Heart left ventricle (tissue), 16 donors: ENCODE measurements at regions not wholly inside any gene's neighbourhood (a gene's known extent, or its start where the extent isn't known, plus 50 kb on each side); places are given as distances from the start of the nearest gene placed in this dataset.
"Not testable (repeated sequence)": the region's sequence is repeated elsewhere in the genome, so short reads cannot be mapped to it uniquely, and the experiment has no call there.

Experiments used
- ATAC-seq, 4 donors: fragments of 200-7000 bp; cut with Tn5 transposase; one replicate each; pipeline ENCODE4 v1.9.1; 2020 to 2022; ENCODE audit warnings: moderate library complexity in 4 of 4, mild to moderate bottlenecking in 3 of 4, moderate number of reproducible peaks in 1 of 4
- DNase-seq, 5 donors: peaks; one replicate each; pipeline ENCODE4 v3.0.0-alpha.2; 2020
- H3K27ac ChIP-seq, 12 donors: fragments of 200-600 bp; sonication (generic) in 4 of 12; one replicate each; pipeline versions ENCODE4 v1.5.0 to v1.8.0; 2016 to 2022; ENCODE audit warnings: mild to moderate bottlenecking in 2 of 12
- H3K27me3 ChIP-seq, 9 donors: fragments of 200-600 bp; sonication (generic) in 2 of 9; one replicate each; pipeline versions ENCODE4 v1.5.1 to v1.8.0; 2016 to 2022; ENCODE audit warnings: mild to moderate bottlenecking in 3 of 9
- H3K36me3 ChIP-seq, 9 donors: fragments of 200-600 bp; sonication (generic) in 2 of 9; one replicate each; pipeline versions ENCODE4 v1.5.0 to v1.8.0; 2018 to 2022; ENCODE audit warnings: mild to moderate bottlenecking in 2 of 9
- H3K4me1 ChIP-seq, 12 donors: fragments of 200-600 bp; sonication (generic) in 4 of 12; one replicate each; pipeline versions ENCODE4 v1.5.0 to v1.8.0; 2016 to 2022; ENCODE audit warnings: mild to moderate bottlenecking in 3 of 12
- H3K4me3 ChIP-seq, 12 donors: fragments of 200-600 bp; sonication (generic) in 4 of 12; one replicate each; pipeline versions ENCODE4 v1.5.0 to v1.8.0; 2017 to 2022; ENCODE audit warnings: mild to moderate bottlenecking in 9 of 12, moderate library complexity in 4 of 12
- H3K9me3 ChIP-seq, 12 donors: fragments of 200-600 bp; sonication (generic) in 4 of 12; one replicate each; pipeline versions ENCODE4 v1.5.0 to v1.8.0; 2016 to 2022; ENCODE audit warnings: mild to moderate bottlenecking in 1 of 12
- CTCF ChIP-seq, 12 donors: fragments of 200-600 bp; sonication (generic) in 4 of 12; IDR thresholded peaks; one replicate each; pipeline versions ENCODE4 v1.5.0 to v1.8.0; 2018 to 2022; ENCODE audit warnings: antibody characterized with exemption in 12 of 12, mild to moderate bottlenecking in 5 of 12
- POLR2A ChIP-seq, 2 donors: fragments of 450-650 bp; IDR thresholded peaks; one replicate each; pipeline ENCODE4 v1.6.1; 2017; ENCODE audit warnings: antibody characterized with exemption in 2 of 2, mild to moderate bottlenecking in 2 of 2, moderate library complexity in 2 of 2
- WGBS, 4 donors: extraction: QIAGEN DNeasy Blood & Tissue Kit in 2 of 4; methylation state at CpG; one replicate each; pipeline versions ENCODE4 v1.1.5 to v1.1.7; 2013 to 2018; 5-methylcytosine and 5-hydroxymethylcytosine counted together
- intact Hi-C, 10 donors: fragments of 100-400 bp; cut with DNase I; formaldehyde crosslinking; loops; one replicate each; pipeline versions ENCODE4 v1.11.1 to v1.14.2; 2022
- donor health status: ischemic (EF 13 %, LVEDD 7.1; RV severe dilation, severe dysfunction).
- donor health status: healthy with polysubstance abuse.
- donor health status: DM: no; HTN: yes; CAD: no.
- donor health status: DM: no; HTN: no; CAD: no.
- donor health status: ischemic (EF 25% LVEDD 6.9; RV normal size, moderate dysfunction).
- donor health status: ischemic (EF 25% LVEDD 5.7; RV mildly dilated, moderate dysfunction).
- donor health status: healthy.
- donor health status: DM: yes; HTN: yes; CAD: no.
- donor health status: ischemic (EF 35%, LVEDD 5.7; RV mildly dilated, moderate dysfunction).
- donor health status: nonischemic (EF 11% LVEDD 7.7; RV severe dilation, severe dysfunction).
- donor health status: DM: yes; HTN: yes; CAD: no.
- donor health status: PGD.
- donor health status: ischemic (EF 29% LVEDD 5.4; RV normal size, mild dysfunction).
- donor health status: nonischemic (EF 23%, LVEDD 6.1; RV moderate dilation, normal function).

GRCh38 chr13:78078168-78078567, 159.5 kb upstream of the EDNRB start:
- Histone ChIP-seq H3K4me1 (no peaks in the 10 kb centered on the region), H3K27me3 (no peaks in the 10 kb centered on the region), H3K9me3 (peaks cover 0 to 30% (median 19%) of the 10 kb centered on the region in 12 donors), H3K36me3 (no peaks in the 10 kb centered on the region), H3K27ac (no peak overlapping the region), H3K4me3 (no peak overlapping the region)
- intact Hi-C loops, result no loop called here
- DNase-seq (no peak), ATAC-seq (no peak)
- no peak for TF ChIP-seq CTCF (IDR thresholded peaks at IDR 0.05)
- TF ChIP-seq POLR2A (IDR thresholded peaks at IDR 0.05), result no peak
- WGBS, 4 donors, result 74 to 80% (median 76%) methylated on average over 3 of the region's 3 CpGs

- no peaks in the 10 kb centered on the region for H3K36me3 ChIP-seq
- H3K9me3 ChIP-seq, result peaks cover 0 to 2% (median 0%) of the 10 kb centered on the region in 12 donors
- H3K27me3 ChIP-seq, result no peaks in the 10 kb centered on the region
- TF ChIP-seq POLR2A (IDR thresholded peaks at IDR 0.05), result no peak
- no peak for TF ChIP-seq CTCF (IDR thresholded peaks at IDR 0.05)
- no peak for ATAC-seq
- H3K4me1 ChIP-seq, result peaks cover 0 to 3% (median 0%) of the 10 kb centered on the region in 12 donors
- H3K27ac ChIP-seq, result no peak overlapping the region
- H3K4me3 ChIP-seq, result no peak overlapping the region
- 76 to 97% (median 86%) methylated on average over 1 of the region's 1 CpG for WGBS, 4 donors
- DNase-seq, result no peak
- intact Hi-C loops, result no loop called here
Observed at GRCh38 chr13:78067290-78067689, 148.7 kb upstream of the EDNRB start.

GRCh38 chr13:78065141-78065540, 146.5 kb upstream of the EDNRB start:
- no peak for TF ChIP-seq POLR2A (IDR thresholded peaks at IDR 0.05)
- Histone ChIP-seq H3K27me3 (no peaks in the 10 kb centered on the region), H3K36me3 (no peaks in the 10 kb centered on the region), H3K9me3 (peaks cover 0 to 2% (median 0%) of the 10 kb centered on the region in 12 donors), H3K4me1 (peaks cover 0 to 3% (median 0%) of the 10 kb centered on the region in 12 donors), H3K27ac (no peak overlapping the region), H3K4me3 (no peak overlapping the region)
- DNase-seq (no peak), ATAC-seq (no peak)
- intact Hi-C loops, result no loop called here
- WGBS, 4 donors, result 71 to 80% (median 77%) methylated on average over 3 of the region's 3 CpGs

GRCh38 chr13:78061806-78062205, 143.2 kb upstream of the EDNRB start:
- WGBS, 4 donors, result 75 to 86% (median 82%) methylated on average over 5 of the region's 5 CpGs
- Histone ChIP-seq H3K27ac (no peak overlapping the region), H3K4me3 (no peak overlapping the region), H3K4me1 (peaks cover 0 to 3% (median 0%) of the 10 kb centered on the region in 12 donors), H3K9me3 (peaks cover 0 to 10% (median 0%) of the 10 kb centered on the region in 12 donors), H3K27me3 (no peaks in the 10 kb centered on the region), H3K36me3 (no peaks in the 10 kb centered on the region)
- TF ChIP-seq POLR2A (IDR thresholded peaks at IDR 0.05) (no peak), CTCF (IDR thresholded peaks at IDR 0.05) (no peak)
- no peak for ATAC-seq
- no peak for DNase-seq
- intact Hi-C loops, result no loop called here

GRCh38 chr13:78060966-78061365, 142.3 kb upstream of the EDNRB start:
- TF ChIP-seq CTCF (IDR thresholded peaks at IDR 0.05) (no peak), POLR2A (IDR thresholded peaks at IDR 0.05) (no peak)
- DNase-seq (no peak), ATAC-seq (no peak)
- Histone ChIP-seq H3K4me3 (no peak overlapping the region), H3K9me3 (peaks cover 0 to 19% (median 0%) of the 10 kb centered on the region in 12 donors), H3K27ac (no peak overlapping the region), H3K27me3 (no peaks in the 10 kb centered on the region), H3K4me1 (peaks cover 0 to 3% (median 0%) of the 10 kb centered on the region in 12 donors), H3K36me3 (no peaks in the 10 kb centered on the region)
- 93 to 94% (median 94%) methylated on average over 6 of the region's 6 CpGs for WGBS, 4 donors
- intact Hi-C loops, result no loop called here

- peaks cover 0 to 21% (median 0%) of the 10 kb centered on the region in 12 donors for H3K9me3 ChIP-seq
- ATAC-seq, H3K27me3 ChIP-seq, H3K36me3 ChIP-seq, intact Hi-C loops, H3K4me1 ChIP-seq, H3K4me3 ChIP-seq, DNase-seq, H3K27ac ChIP-seq: not testable (repeated sequence)
- WGBS, 4 donors, result 88 to 95% (median 90%) methylated on average over 2 of the region's 2 CpGs
Observed at GRCh38 chr13:78056865-78057264, 138.2 kb upstream of the EDNRB start.
